IMR-90 (cell line): ENCODE measurements at regions not wholly inside any gene's neighbourhood (a gene's known extent, or its start where the extent isn't known, plus 50 kb on each side); places are given as distances from the start of the nearest gene placed in this dataset.

Source experiments
- ATAC-seq: fragments of 200-7000 bp; cut with Tn5 transposase; 2 replicates; pipeline ENCODE4 v1.9.1; 2020; ENCODE audit warnings: low read depth, mild to moderate bottlenecking, moderate library complexity
- BruUV-seq: library from RNA; stranded (reverse); fragments of 400-500 nt; replicated peaks from 2 replicates; lab custom pipeline; 2021; lab: Mats Ljungman, UMichigan
- CTCF ChIA-PET: fragments of 300-600 bp; formaldehyde crosslinking; extraction: SDS; loops from one replicate; lab custom pipeline; 2021; ENCODE audit warnings: antibody characterized with exemption; lab: Yijun Ruan, JAX
- POLR2A ChIA-PET: fragments of 300-600 bp; sonication (Branson Sonifier 250); formaldehyde crosslinking; loops from one replicate; lab custom pipeline; 2022; ENCODE audit warnings: antibody characterized with exemption; ENCODE audit not compliant: unreplicated experiment; lab: Charles Lee
- DNase-seq: peaks from one replicate; pipeline ENCODE4 v3.0.0; 2013
- H2AFZ ChIP-seq: replicated peaks from 2 replicates; pipeline ENCODE3; 2013; ENCODE audit warnings: low read length, mild to moderate bottlenecking; ENCODE audit not compliant: poor library complexity
- H2AK5ac ChIP-seq: 2 replicates; pipeline ENCODE4 v1.6.1; 2013; ENCODE audit warnings: low read depth, low read length, inconsistent platforms
- H2AK9ac ChIP-seq: replicated peaks from 2 replicates; pipeline ENCODE3; 2013; ENCODE audit warnings: mild to moderate bottlenecking, low read depth, low read length, moderate library complexity; ENCODE audit not compliant: poor library complexity
- H2BK120ac ChIP-seq: 2 replicates; pipeline ENCODE4 v1.6.1; 2013; ENCODE audit warnings: low read depth, low read length, inconsistent platforms
- H2BK15ac ChIP-seq: 3 replicates; pipeline ENCODE4 v1.6.1; 2013; ENCODE audit warnings: low read depth, low read length, inconsistent platforms
- H2BK20ac ChIP-seq: 2 replicates; pipeline ENCODE4 v1.6.1; 2013; ENCODE audit warnings: low read depth, mild to moderate bottlenecking, inconsistent platforms, low read length, moderate library complexity
- H2BK5ac ChIP-seq: 2 replicates; pipeline ENCODE4 v1.6.1; 2013; ENCODE audit warnings: mild to moderate bottlenecking, low read depth, low read length, inconsistent platforms; ENCODE audit not compliant: poor library complexity, severe bottlenecking
- H3K14ac ChIP-seq: replicated peaks from 2 replicates; pipeline ENCODE4 v1.6.1; 2013; ENCODE audit warnings: low read depth, low read length, inconsistent platforms
- H3K18ac ChIP-seq: 2 replicates; pipeline ENCODE4 v1.6.1; 2013; ENCODE audit warnings: low read depth, low read length, control low read depth
- H3K23ac ChIP-seq: 2 replicates; pipeline ENCODE4 v1.6.1; 2013; ENCODE audit warnings: low read depth, low read length, inconsistent platforms
- H3K27ac ChIP-seq: 2 replicates; pipeline ENCODE4 v1.5.1; 2013; ENCODE audit warnings: mild to moderate bottlenecking, control low read depth, low read length; ENCODE audit not compliant: insufficient read depth
- H3K27me3 ChIP-seq: 2 replicates; pipeline ENCODE4 v1.6.1; 2013; ENCODE audit warnings: low read length; ENCODE audit not compliant: control insufficient read depth, insufficient read depth
- H3K36me3 ChIP-seq: 2 replicates; pipeline ENCODE4 v1.6.1; 2013; ENCODE audit warnings: low read length, mixed read lengths; ENCODE audit not compliant: control insufficient read depth, insufficient read depth
- H3K4ac ChIP-seq: 2 replicates; pipeline ENCODE4 v1.6.1; 2013; ENCODE audit warnings: low read depth, low read length, inconsistent platforms
- H3K4me1 ChIP-seq: 2 replicates; pipeline ENCODE4 v1.6.1; 2013; ENCODE audit warnings: low read length, mixed read lengths; ENCODE audit not compliant: control insufficient read depth, insufficient read depth
- H3K4me2 ChIP-seq: 2 replicates; pipeline ENCODE4 v1.6.1; 2013; ENCODE audit warnings: low read depth, mild to moderate bottlenecking, control low read depth, low read length, moderate library complexity
- H3K4me3 ChIP-seq: 2 replicates; pipeline ENCODE4 v1.5.1; 2013; ENCODE audit warnings: low read depth, mild to moderate bottlenecking, control low read depth, low read length, moderate library complexity; ENCODE audit not compliant: insufficient read depth
- H3K56ac ChIP-seq: 2 replicates; pipeline ENCODE4 v1.6.1; 2013; ENCODE audit warnings: low read length, inconsistent platforms; ENCODE audit not compliant: insufficient read depth; ENCODE audit errors: extremely low read depth
- H3K79me1 ChIP-seq, 2 experiments: 2 replicates each; pipeline ENCODE4 v1.6.1; 2013; ENCODE audit warnings: low read length in 2 of 2, inconsistent platforms in 1 of 2, low read depth in 1 of 2
- H3K9ac ChIP-seq: 2 replicates; pipeline ENCODE4 v1.6.1; 2013; ENCODE audit warnings: low read depth, low read length, control low read depth
- H3K9me1 ChIP-seq: 2 replicates; pipeline ENCODE4 v1.6.1; 2013; ENCODE audit warnings: low read length, inconsistent platforms; ENCODE audit not compliant: insufficient read depth
- H3K9me3 ChIP-seq: 2 replicates; pipeline ENCODE4 v1.6.1; 2013; ENCODE audit warnings: low read length; ENCODE audit not compliant: control insufficient read depth, insufficient read depth
- H4K20me1 ChIP-seq: 2 replicates; pipeline ENCODE4 v1.6.1; 2013; ENCODE audit warnings: low read length, inconsistent platforms; ENCODE audit not compliant: insufficient read depth
- H4K5ac ChIP-seq: 2 replicates; pipeline ENCODE4 v1.6.1; 2013; ENCODE audit warnings: mild to moderate bottlenecking, low read depth, low read length, control low read depth
- H4K8ac ChIP-seq, 2 experiments: 2 replicates each; pipeline ENCODE4 v1.6.1; 2013; ENCODE audit warnings: low read depth in 2 of 2, low read length in 2 of 2, control low read depth in 1 of 2, inconsistent platforms in 1 of 2
- H4K91ac ChIP-seq: 2 replicates; pipeline ENCODE4 v1.6.1; 2013; ENCODE audit warnings: low read depth, low read length, inconsistent platforms; ENCODE audit not compliant: insufficient read depth
- CEBPB ChIP-seq: IDR thresholded peaks from 2 replicates; pipeline ENCODE4 v1.6.1; 2012; ENCODE audit warnings: low read depth, low read length, improper control_type of control experiment
- CHD1 ChIP-seq: IDR thresholded peaks from 2 replicates; pipeline ENCODE4 v1.6.1; 2012; ENCODE audit warnings: low read depth, low read length, improper control_type of control experiment
- CTCF ChIP-seq: conservative IDR thresholded peaks from 2 replicates; pipeline ENCODE4 v1.5.1; 2012; ENCODE audit warnings: mild to moderate bottlenecking, low read depth, low read length, improper control_type of control experiment
- ELK1 ChIP-seq: fragments of 150-350 bp; IDR thresholded peaks from 2 replicates; pipeline ENCODE4 v1.6.1; 2016; ENCODE audit warnings: low read depth, mild to moderate bottlenecking, low read length, moderate library complexity, borderline replicate concordance
- FOS ChIP-seq: fragments of 150-350 bp; IDR thresholded peaks from 2 replicates; pipeline ENCODE4 v1.6.1; 2016; ENCODE audit warnings: low read depth, low read length
- MAFK ChIP-seq: IDR thresholded peaks from 2 replicates; pipeline ENCODE4 v1.6.1; 2012; ENCODE audit warnings: low read depth, low read length, improper control_type of control experiment
- MAZ ChIP-seq: IDR thresholded peaks from 2 replicates; pipeline ENCODE4 v1.6.1; 2012; ENCODE audit warnings: low read depth, mild to moderate bottlenecking, low read length, improper control_type of control experiment, moderate library complexity, borderline replicate concordance
- NFE2L2 ChIP-seq: fragments of 150-350 bp; IDR thresholded peaks from 2 replicates; pipeline ENCODE4 v1.6.1; 2016; ENCODE audit warnings: low read depth, mild to moderate bottlenecking, low read length
- RFX5 ChIP-seq: IDR thresholded peaks from 2 replicates; pipeline ENCODE4 v1.8.0; 2012; ENCODE audit warnings: low read depth, mild to moderate bottlenecking, low read length, moderate library complexity
- SMC3 ChIP-seq: fragments of 150-350 bp; IDR thresholded peaks from 2 replicates; pipeline ENCODE4 v1.6.1; 2016; ENCODE audit warnings: low read depth, mild to moderate bottlenecking, antibody characterized with exemption, low read length, moderate library complexity
- WGBS, 2 experiments: methylation state at CpG; one replicate each; pipeline versions ENCODE4 v1.1.5 to v1.1.7; 2013; ENCODE audit warnings: missing lambda C conversion rate in 2 of 2; ENCODE audit not compliant: insufficient read length in 1 of 2; ENCODE audit errors: extremely low coverage in 2 of 2; 5-methylcytosine and 5-hydroxymethylcytosine counted together
- dilution Hi-C: fragments of 300-500 bp; cut with HindIII; formaldehyde crosslinking; loops from one replicate; pipeline ENCODE4 v1.14.3; 2018; ENCODE audit warnings: low sequenced_read_pairs; ENCODE audit not compliant: unreplicated experiment
- in situ Hi-C: fragments of 300-500 bp; cut with MboI; formaldehyde crosslinking; loops from 3 replicates; pipeline ENCODE4 v1.14.3; 2019; ENCODE audit warnings: low sequenced_read_pairs, inconsistent platforms, mixed read lengths
- intact Hi-C: fragments of 100-400 bp; cut with micrococcal nuclease; formaldehyde crosslinking; loops from 2 replicates; pipeline ENCODE4 v1.10.0; 2022

- Histone ChIP-seq H3K79me1 (no peaks in the 10 kb centered on the region), H3K9me1 (no peaks in the 10 kb centered on the region), H3K4me2 (no peak overlapping the region), H3K4ac (no peak overlapping the region), H2AK9ac (no peak overlapping the region), H3K36me3 (no peaks in the 10 kb centered on the region), H3K18ac (no peak overlapping the region), H3K23ac (no peak overlapping the region), H3K9me3 (no peaks in the 10 kb centered on the region), H2BK5ac (no peak overlapping the region), H3K56ac (no peak overlapping the region), H2BK120ac (no peak overlapping the region), H2AK5ac (no peak overlapping the region), H4K5ac (no peak overlapping the region), H2AFZ (no peak overlapping the region), H2BK20ac (no peak overlapping the region), H2BK15ac (no peak overlapping the region), H3K14ac (no peak overlapping the region), H3K4me3 (no peak overlapping the region), H3K27ac (no peak overlapping the region), H4K20me1 (no peaks in the 10 kb centered on the region), H3K9ac (no peak overlapping the region), H4K91ac (no peak overlapping the region), H4K8ac (no peak overlapping the region), H3K4me1 (no peaks in the 10 kb centered on the region), H3K27me3 (no peaks in the 10 kb centered on the region)
- DNase-seq (no peak), ATAC-seq (no peak)
- in situ Hi-C loops, result loop anchor here (25.0 kb wide), 1 partner anchor 464 kb away; no protein-coding TSS in a partner anchor
- ChIA-PET CTCF (no interaction called here), POLR2A (no interaction called here)
- intact Hi-C loops, result no loop called here
- BruUV-seq, result no TSS peak
- dilution Hi-C loops, result loop anchor here (25.0 kb wide), 1 partner anchor 189 kb away; no protein-coding TSS in a partner anchor
- 13% methylated on average over 1 of the region's 1 CpG; no CpG with 5 or more reads in 1 of the 2 experiments for WGBS, 2 experiments
- TF ChIP-seq RFX5, result no peak
- no peak for TF ChIP-seq SMC3
- no peak for TF ChIP-seq NFE2L2
- TF ChIP-seq CTCF, result no peak
- no peak for TF ChIP-seq FOS
- no peak for TF ChIP-seq MAZ
- TF ChIP-seq CEBPB, result no peak
- no peak for TF ChIP-seq MAFK
- TF ChIP-seq ELK1, result no peak
- TF ChIP-seq CHD1, result no peak
These were observed 111.5 kb downstream of the ELAPOR2 start for GRCh38 chr7:86947929-86948328.
